Prostate gland (tissue), 2 donors: ENCODE measurements at regions not wholly inside any gene's neighbourhood (a gene's known extent, or its start where the extent isn't known, plus 50 kb on each side); places are given as distances from the start of the nearest gene placed in this dataset.

ENCODE experiments used
- DNase-seq: peaks from one replicate; pipeline ENCODE4 v3.0.0-alpha.2; 2019; ENCODE audit warnings: low spot score
- H3K27ac ChIP-seq, 2 donors: fragments of 200-600 bp; sonication (generic); 2 replicates each; pipeline ENCODE4 v1.5.1; 2017 to 2019
- H3K27me3 ChIP-seq: fragments of 200-600 bp; sonication (generic); replicated peaks from 2 replicates; pipeline ENCODE4 v1.5.1; 2019; ENCODE audit not compliant: insufficient read depth
- H3K36me3 ChIP-seq, 2 donors: fragments of 200-600 bp; sonication (generic); 1 replicate in 1 of 2; 2 replicates in 1 of 2; pipeline versions ENCODE4 v1.5.1 to v1.8.1; 2017 to 2019
- H3K4me1 ChIP-seq: fragments of 200-600 bp; sonication (generic); replicated peaks from 2 replicates; pipeline ENCODE4 v1.5.1; 2019
- H3K4me3 ChIP-seq, 2 donors: fragments of 200-600 bp; sonication (generic); 2 replicates each; pipeline ENCODE4 v1.5.1; 2017 to 2019
- H3K9me3 ChIP-seq: fragments of 200-600 bp; sonication (generic); 2 replicates; pipeline ENCODE4 v1.5.1; 2017
- CTCF ChIP-seq, 4 experiments: fragments of 200-600 bp in 2 of 4; fragments of 450-650 bp in 2 of 4; sonication (generic) in 2 of 4; IDR thresholded peaks; 1 replicate in 3 of 4; 2 replicates in 1 of 4; pipeline ENCODE4 v1.5.1; 2016 to 2019; ENCODE audit warnings: antibody characterized with exemption in 4 of 4, mild to moderate bottlenecking in 2 of 4, moderate library complexity in 2 of 4
- POLR2A ChIP-seq: fragments of 450-650 bp; IDR thresholded peaks from one replicate; pipeline ENCODE4 v1.6.1; 2016; ENCODE audit warnings: antibody characterized with exemption, mild to moderate bottlenecking
- POLR2AphosphoS5 ChIP-seq: sonication (generic); formaldehyde crosslinking; IDR thresholded peaks from one replicate; pipeline ENCODE4 v1.6.1; 2017; ENCODE audit warnings: antibody characterized with exemption
- WGBS: methylation state at CpG from one replicate; pipeline ENCODE4 v1.1.5; 2018; 5-methylcytosine and 5-hydroxymethylcytosine counted together
- intact Hi-C: fragments of 100-400 bp; cut with DNase I; formaldehyde crosslinking; loops from one replicate; pipeline ENCODE4 v1.14.2; 2022

GRCh38 chr1:94739521-94740061 is 80.6 kb upstream of the SLC44A3 start:
- H3K9me3 ChIP-seq = no peaks in the 10 kb centered on the region
- H3K27ac ChIP-seq = peak overlapping the region in 1 of 2 donors; percentile 12
- H3K4me3 ChIP-seq = no peak overlapping the region
- 61% methylated on average over 7 of the region's 7 CpGs for WGBS
- no peak for DNase-seq
- no peaks in the 10 kb centered on the region for H3K27me3 ChIP-seq
- H3K4me1 ChIP-seq = peaks cover 5% of the 10 kb centered on the region
- H3K36me3 ChIP-seq = no peaks in the 10 kb centered on the region
- intact Hi-C loops = loop anchor here (5.0 kb wide), 1 partner anchor 43 kb away; no protein-coding TSS in a partner anchor
- no peak for TF ChIP-seq CTCF (IDR thresholded peaks at IDR 0.05)
- no peak for TF ChIP-seq POLR2A
- TF ChIP-seq POLR2AphosphoS5 = no peak

- Histone ChIP-seq H3K27ac (no peak overlapping the region), H3K4me3 (no peak overlapping the region), H3K4me1 (no peaks in the 10 kb centered on the region), H3K9me3 (no peaks in the 10 kb centered on the region), H3K36me3 (no peaks in the 10 kb centered on the region), H3K27me3 (no peaks in the 10 kb centered on the region)
- DNase-seq = no peak
- TF ChIP-seq POLR2A (no peak), POLR2AphosphoS5 (peak; percentile 10)
- 59% methylated on average over 3 of the region's 3 CpGs for WGBS
- intact Hi-C loops = no loop called here
Measured at GRCh38 chr1:94738371-94738770, 81.8 kb upstream of the SLC44A3 start.

GRCh38 chr1:94737124-94737998 is 82.8 kb upstream of the SLC44A3 start:
- WGBS = 67% methylated on average over 5 of the region's 5 CpGs

DNA sequence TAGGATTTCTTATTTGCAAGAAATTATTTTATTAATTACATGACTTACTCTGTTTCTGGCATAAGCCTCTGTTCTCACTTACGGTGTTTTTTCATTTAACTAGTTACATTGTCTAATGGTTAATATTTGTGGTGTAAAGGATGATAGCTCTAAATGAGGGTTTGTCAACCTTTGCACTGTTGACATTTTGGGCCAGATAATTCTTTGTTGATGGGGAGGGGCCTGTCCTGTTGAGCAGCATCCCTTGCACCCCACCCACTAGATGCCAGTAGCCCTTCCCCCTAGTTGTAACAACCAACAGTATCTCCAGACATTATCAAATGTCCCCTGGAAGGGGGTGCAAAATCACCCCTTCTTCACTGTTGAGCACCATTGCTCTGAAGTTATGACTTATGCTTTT is 83.6 kb upstream of the SLC44A3 start:
- Histone ChIP-seq H3K4me1 (no peaks in the 10 kb centered on the region), H3K9me3 (no peaks in the 10 kb centered on the region), H3K36me3 (no peaks in the 10 kb centered on the region), H3K27ac (no peak overlapping the region), H3K4me3 (no peak overlapping the region), H3K27me3 (no peaks in the 10 kb centered on the region)
- intact Hi-C loops = no loop called here
- TF ChIP-seq POLR2A (no peak), POLR2AphosphoS5 (no peak), CTCF (IDR thresholded peaks at IDR 0.05) (no peak)
- DNase-seq = no peak
- WGBS = 83% methylated on average over 1 of the region's 1 CpG

More at GRCh38 chr1:94737124-94737998, 82.8 kb upstream of the SLC44A3 start:
- TF ChIP-seq CTCF (IDR thresholded peaks at IDR 0.05) (no peak), POLR2AphosphoS5 (no peak), POLR2A (no peak)
- H3K4me1 ChIP-seq = no peaks in the 10 kb centered on the region
- intact Hi-C loops = no loop called here
- H3K9me3 ChIP-seq = no peaks in the 10 kb centered on the region
- no peak overlapping the region for H3K27ac ChIP-seq
- no peak for DNase-seq
- no peak overlapping the region for H3K4me3 ChIP-seq
- no peaks in the 10 kb centered on the region for H3K27me3 ChIP-seq
- H3K36me3 ChIP-seq = no peaks in the 10 kb centered on the region

DNA sequence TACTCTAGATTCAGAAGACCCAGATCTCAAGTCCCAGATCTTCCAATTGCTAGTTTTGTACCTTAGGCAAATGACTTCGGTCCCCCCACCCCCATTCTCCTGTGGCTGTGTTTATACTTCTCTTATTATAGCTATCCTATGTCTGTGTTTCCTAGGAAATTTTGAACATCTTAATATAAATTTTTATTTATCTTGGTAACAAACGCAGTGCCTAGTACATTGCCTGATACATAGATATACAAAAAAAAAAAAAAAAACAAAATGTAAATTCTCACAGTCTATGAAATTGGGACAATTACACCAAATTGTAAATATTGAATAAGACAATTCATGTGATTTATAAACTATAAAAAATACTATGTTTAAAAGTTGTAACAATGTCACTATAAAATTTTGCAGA is 84.1 kb upstream of the SLC44A3 start:
- intact Hi-C loops = no loop called here
- TF ChIP-seq POLR2A = no peak
- TF ChIP-seq CTCF (IDR thresholded peaks at IDR 0.05) = no peak
- TF ChIP-seq POLR2AphosphoS5 = no peak
- H3K27me3 ChIP-seq = no peaks in the 10 kb centered on the region
- H3K4me3 ChIP-seq = no peak overlapping the region
- H3K4me1 ChIP-seq = no peaks in the 10 kb centered on the region
- WGBS = 94% methylated on average over 2 of the region's 2 CpGs
- H3K27ac ChIP-seq = no peak overlapping the region
- H3K36me3 ChIP-seq = no peaks in the 10 kb centered on the region
- DNase-seq = no peak
- H3K9me3 ChIP-seq = no peaks in the 10 kb centered on the region
